ENCODE measurements at regions not wholly inside any gene's neighbourhood (a gene's known extent, or its start where the extent isn't known, plus 50 kb on each side); places are given as distances from the start of the nearest gene placed in this dataset.
"Not testable (repeated sequence)": the region's sequence is repeated elsewhere in the genome, so short reads cannot be mapped to it uniquely, and the experiment has no call there.

GRCh38 chr9:28518439-28518838 is 945.2 kb upstream of the C9orf72 start:
- no peak overlapping the region for H3K27ac ChIP-seq
- H2AFZ ChIP-seq, result no peak overlapping the region
- H3K4me1 ChIP-seq (replicated peaks; ENCODE audit: insufficient read depth), result no peaks in the 10 kb centered on the region
- TF ChIP-seq CTCF (conservative IDR thresholded peaks at IDR 0.05), result no peak
- no peak for TF ChIP-seq EZH2 (IDR thresholded peaks at IDR 0.05; ENCODE audit: low read depth)
- H3K79me2 ChIP-seq (ENCODE audit: low read depth), result no peaks in the 10 kb centered on the region
- BruUV-seq (replicated peaks), result no TSS peak
- no peaks in the 10 kb centered on the region for H3K36me3 ChIP-seq (ENCODE audit: low read depth)
- no peaks in the 10 kb centered on the region for H3K9me3 ChIP-seq (ENCODE audit: insufficient read depth, low read depth)
- intact Hi-C loops (cut with micrococcal nuclease; ENCODE audit: unreplicated experiment), result no loop called here
- no peaks in the 10 kb centered on the region for H3K27me3 ChIP-seq (ENCODE audit: insufficient read depth, low read depth)
- H4K20me1 ChIP-seq (ENCODE audit: insufficient read depth), result no peaks in the 10 kb centered on the region
- H3K9me2 ChIP-seq (ENCODE audit: insufficient read depth), result no peaks in the 10 kb centered on the region
- DNase-seq, result no peak
- no peak overlapping the region for H3K4me2 ChIP-seq
- no peaks in the 10 kb centered on the region for H3F3A ChIP-seq (ENCODE audit: insufficient read depth, low read depth)
- CTCF ChIA-PET, result no interaction called here
- no peak overlapping the region for H3K4me3 ChIP-seq
- POLR2A ChIA-PET (ENCODE audit: unreplicated experiment), result no interaction called here

GRCh38 chr9:28524309-28524708 is 951.0 kb upstream of the C9orf72 start:
- H3K9me2 ChIP-seq (ENCODE audit: insufficient read depth); H3K27ac ChIP-seq; H3K4me1 ChIP-seq (replicated peaks; ENCODE audit: insufficient read depth); H2AFZ ChIP-seq; H4K20me1 ChIP-seq (ENCODE audit: insufficient read depth); H3K79me2 ChIP-seq (ENCODE audit: low read depth); H3K4me2 ChIP-seq; BruUV-seq (replicated peaks); intact Hi-C loops (cut with micrococcal nuclease; ENCODE audit: unreplicated experiment); H3K27me3 ChIP-seq (ENCODE audit: insufficient read depth, low read depth); DNase-seq; H3K9me3 ChIP-seq (ENCODE audit: insufficient read depth, low read depth); CTCF ChIA-PET; POLR2A ChIA-PET (ENCODE audit: unreplicated experiment); H3K4me3 ChIP-seq; H3K36me3 ChIP-seq (ENCODE audit: low read depth); H3F3A ChIP-seq (ENCODE audit: insufficient read depth, low read depth): not testable (repeated sequence)

- Histone ChIP-seq H3F3A (ENCODE audit: insufficient read depth, low read depth) (no peaks in the 10 kb centered on the region), H3K4me3 (no peak overlapping the region), H4K20me1 (ENCODE audit: insufficient read depth) (no peaks in the 10 kb centered on the region), H3K9me2 (ENCODE audit: insufficient read depth) (no peaks in the 10 kb centered on the region), H3K36me3 (ENCODE audit: low read depth) (no peaks in the 10 kb centered on the region), H3K4me1 (replicated peaks; ENCODE audit: insufficient read depth) (no peaks in the 10 kb centered on the region), H3K27me3 (ENCODE audit: insufficient read depth, low read depth) (no peaks in the 10 kb centered on the region), H3K4me2 (no peak overlapping the region), H3K27ac (no peak overlapping the region), H3K9me3 (ENCODE audit: insufficient read depth, low read depth) (no peaks in the 10 kb centered on the region), H3K79me2 (ENCODE audit: low read depth) (no peaks in the 10 kb centered on the region), H2AFZ (no peak overlapping the region)
- DNase-seq, result no peak
- TF ChIP-seq CTCF (conservative IDR thresholded peaks at IDR 0.05), result no peak
- POLR2A ChIA-PET (ENCODE audit: unreplicated experiment), result no interaction called here
- no TSS peak for BruUV-seq (replicated peaks)
- intact Hi-C loops (cut with micrococcal nuclease; ENCODE audit: unreplicated experiment), result no loop called here
- CTCF ChIA-PET, result no interaction called here
These were observed 954.8 kb upstream of the C9orf72 start for GRCh38 chr9:28528049-28528448.

- no peak for DNase-seq
- Histone ChIP-seq H3F3A (ENCODE audit: insufficient read depth, low read depth) (no peaks in the 10 kb centered on the region), H3K27ac (no peak overlapping the region), H4K20me1 (ENCODE audit: insufficient read depth) (no peaks in the 10 kb centered on the region), H3K9me2 (ENCODE audit: insufficient read depth) (no peaks in the 10 kb centered on the region), H3K27me3 (ENCODE audit: insufficient read depth, low read depth) (no peaks in the 10 kb centered on the region), H3K36me3 (ENCODE audit: low read depth) (no peaks in the 10 kb centered on the region), H3K79me2 (ENCODE audit: low read depth) (no peaks in the 10 kb centered on the region), H3K4me1 (replicated peaks; ENCODE audit: insufficient read depth) (no peaks in the 10 kb centered on the region), H2AFZ (no peak overlapping the region), H3K4me3 (no peak overlapping the region), H3K9me3 (ENCODE audit: insufficient read depth, low read depth) (no peaks in the 10 kb centered on the region), H3K4me2 (no peak overlapping the region)
- CTCF ChIA-PET, result no interaction called here
- TF ChIP-seq CTCF (conservative IDR thresholded peaks at IDR 0.05), result no peak
- no peak for TF ChIP-seq EZH2 (IDR thresholded peaks at IDR 0.05; ENCODE audit: low read depth)
- POLR2A ChIA-PET (ENCODE audit: unreplicated experiment), result no interaction called here
- intact Hi-C loops (cut with micrococcal nuclease; ENCODE audit: unreplicated experiment), result no loop called here
- BruUV-seq (replicated peaks), result no TSS peak
These were observed 964.9 kb upstream of the C9orf72 start for GRCh38 chr9:28538132-28538531.

Data from PC-9 (cell line).